HG03439 (cell line): ENCODE measurements at regions not wholly inside any gene's neighbourhood (a gene's known extent, or its start where the extent isn't known, plus 50 kb on each side); places are given as distances from the start of the nearest gene placed in this dataset.
"Not testable (repeated sequence)": the region's sequence is repeated elsewhere in the genome, so short reads cannot be mapped to it uniquely, and the experiment has no call there.

Experiments
- ATAC-seq: cut with Tn5 transposase; IDR thresholded peaks from one replicate; pipeline ENCODE4 v1.9.1; 2021; ENCODE audit warnings: mild to moderate bottlenecking, moderate library complexity; ENCODE audit not compliant: unreplicated experiment

- ATAC-seq = no peak
These were observed 55.0 kb upstream of the CXXC4 start for GRCh38 chr4:104549736-104550135.

- no peak for ATAC-seq
These were observed 64.8 kb upstream of the CXXC4 start for GRCh38 chr4:104559502-104559901.

GRCh38 chr4:104571341-104571740, 76.6 kb upstream of the CXXC4 start:
- no peak for ATAC-seq

DNA sequence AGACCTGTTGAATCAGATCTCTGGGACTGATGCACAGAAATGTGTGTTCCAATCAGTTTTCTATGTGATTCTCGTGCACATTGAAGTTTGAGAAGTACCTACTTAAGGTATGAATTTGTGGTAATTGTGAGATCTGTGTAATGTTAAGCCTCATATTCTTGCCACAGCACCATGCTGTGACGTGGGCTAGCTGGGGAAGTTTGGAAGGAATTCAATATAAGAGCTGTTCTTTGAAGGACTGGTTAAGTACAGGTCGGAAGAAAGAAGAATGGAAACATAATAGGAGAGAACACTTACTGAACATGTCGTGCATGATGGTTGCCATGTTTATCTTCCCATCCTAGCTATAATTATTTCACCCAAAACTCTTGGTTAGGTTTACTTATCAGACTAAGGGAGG, 79.7 kb upstream of the CXXC4 start:
- ATAC-seq = no peak

GRCh38 chr4:104575278-104575677, 80.6 kb upstream of the CXXC4 start:
- ATAC-seq = no peak

DNA sequence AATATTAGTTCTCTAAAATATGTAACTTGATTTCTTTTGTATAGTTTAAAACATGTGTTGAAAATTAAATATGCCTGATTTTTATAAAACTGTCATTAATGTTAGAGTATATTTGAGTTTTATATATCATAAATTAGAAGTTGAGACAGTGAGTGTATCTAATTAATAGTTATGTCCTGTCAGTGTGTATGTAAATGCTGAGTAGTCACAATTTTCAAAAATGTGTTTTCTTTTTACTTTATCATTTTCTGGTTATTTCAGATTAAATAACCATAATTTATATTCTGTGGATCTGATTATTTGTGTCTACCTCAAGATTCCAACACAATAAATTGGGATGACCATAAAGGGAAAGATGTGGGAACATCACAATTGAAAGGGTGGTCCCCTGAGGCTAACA, 82.7 kb upstream of the CXXC4 start:
- ATAC-seq = no peak

GRCh38 chr4:104581476-104581875, 86.8 kb upstream of the CXXC4 start:
- ATAC-seq = not testable (repeated sequence)

GRCh38 chr4:104582056-104582455, 87.4 kb upstream of the CXXC4 start:
- not testable (repeated sequence) for ATAC-seq

DNA sequence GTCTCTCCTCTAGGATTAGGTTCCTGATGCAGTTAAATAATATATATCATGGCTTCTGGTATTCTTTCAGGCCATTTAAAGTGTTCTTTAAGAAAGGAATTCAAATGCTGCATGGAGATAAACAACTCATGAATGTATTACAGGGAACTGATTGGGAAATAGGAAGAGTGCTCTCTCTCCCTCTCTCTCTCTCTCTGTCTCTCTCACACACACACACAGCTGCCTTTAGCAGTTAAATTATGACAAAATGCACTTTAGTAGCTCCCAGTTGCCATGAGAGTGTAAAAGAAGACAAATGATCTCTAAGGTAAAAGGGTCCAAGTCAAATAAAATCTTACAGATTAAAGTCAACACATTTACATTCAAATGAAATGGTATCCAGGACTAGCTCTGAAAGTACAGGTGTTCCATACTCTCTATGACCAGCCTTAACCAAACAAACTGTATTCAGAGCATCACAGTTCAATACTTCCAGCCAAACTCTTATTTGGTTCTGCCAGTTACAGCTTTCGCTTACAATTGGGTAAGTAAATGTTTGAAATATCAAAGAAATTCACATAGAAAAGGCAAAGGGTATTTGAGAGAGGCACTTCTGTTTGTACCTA, 94.7 kb upstream of the CXXC4 start:
- no peak for ATAC-seq

GRCh38 chr4:104591510-104591911, 96.8 kb upstream of the CXXC4 start:
- ATAC-seq = no peak

- no peak for ATAC-seq
These were observed 97.5 kb upstream of the CXXC4 start for GRCh38 chr4:104592183-104592582.

DNA sequence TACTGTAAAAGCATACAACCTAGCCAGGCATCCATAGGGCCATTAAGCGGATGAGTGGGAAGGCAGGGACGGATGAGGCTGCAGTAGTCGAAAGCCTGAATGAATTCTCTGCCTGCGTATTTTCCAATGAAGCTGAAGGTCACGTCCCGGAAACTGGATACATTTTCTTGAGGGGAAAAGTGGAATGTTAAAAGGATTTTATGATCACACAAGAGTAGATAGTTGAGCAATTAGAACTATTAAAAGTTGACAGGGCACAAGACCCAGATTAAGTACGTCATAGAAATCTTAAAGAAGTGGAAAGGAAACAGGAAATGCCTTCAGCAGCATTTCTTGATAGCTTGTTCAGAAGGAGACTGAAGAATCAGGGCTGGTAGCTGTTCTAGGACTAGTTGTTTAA, 98.3 kb upstream of the CXXC4 start:
- ATAC-seq = no peak

GRCh38 chr4:104596189-104596588, 101.5 kb upstream of the CXXC4 start:
- ATAC-seq = no peak

DNA sequence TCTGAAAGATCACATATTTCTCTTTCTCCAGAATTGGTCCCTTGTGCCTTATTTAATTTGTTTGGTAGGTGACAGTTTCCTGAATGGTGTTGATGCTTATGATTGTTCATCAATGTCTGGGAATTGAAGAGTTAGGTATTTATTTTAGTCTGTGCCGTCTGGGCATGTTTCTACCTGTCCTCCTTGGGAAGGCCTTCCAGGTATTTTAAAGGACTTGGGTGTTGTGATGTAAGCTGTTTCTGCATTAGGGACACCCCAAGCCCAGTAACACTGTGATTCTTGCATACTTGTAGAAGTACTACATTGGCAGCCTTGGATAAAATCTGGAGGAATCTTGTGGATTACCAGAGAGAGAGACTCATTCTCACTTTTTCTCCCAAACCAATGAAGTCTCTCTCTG, 120.8 kb upstream of the CXXC4 start:
- ATAC-seq = no peak

DNA sequence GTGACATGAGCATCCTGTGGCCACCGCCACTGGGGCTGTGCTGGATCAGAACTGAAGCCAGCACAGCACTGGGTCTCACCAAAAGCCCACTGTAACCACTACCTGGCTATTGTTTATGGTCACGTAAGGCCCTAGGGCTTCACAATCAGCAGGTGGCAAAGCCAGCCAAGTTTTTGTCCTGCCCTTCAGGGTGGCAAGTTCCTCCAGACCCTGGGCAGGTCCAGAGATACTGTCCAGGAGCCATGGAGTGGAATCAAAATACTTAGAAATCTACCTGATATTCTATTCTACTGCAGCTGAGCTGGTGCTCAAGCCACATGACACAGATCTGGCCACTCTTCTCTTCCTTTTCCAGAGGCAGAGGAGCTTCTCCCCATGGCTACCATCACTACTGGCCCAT, 121.2 kb upstream of the CXXC4 start:
- no peak for ATAC-seq

DNA sequence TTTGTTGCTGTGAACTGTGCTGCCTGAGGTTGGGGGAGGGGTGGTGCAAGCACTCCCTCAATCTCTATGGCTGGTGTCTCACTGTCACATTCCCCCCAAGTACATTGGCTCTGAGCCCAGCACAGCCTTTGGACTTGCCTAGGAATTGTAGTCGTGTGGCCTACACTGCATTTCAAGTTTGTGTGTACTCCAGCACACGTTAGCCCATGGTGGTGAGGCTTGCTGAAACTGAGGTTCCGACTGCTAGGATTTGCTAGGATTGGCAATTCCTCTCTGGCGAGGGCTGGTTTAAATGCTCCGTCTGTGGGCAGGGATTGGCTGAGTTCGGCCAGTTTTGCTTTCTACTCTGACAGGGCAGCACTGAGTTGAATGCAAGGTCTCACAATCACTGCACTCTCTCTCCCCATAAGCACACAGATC, 121.7 kb upstream of the CXXC4 start:
- no peak for ATAC-seq

DNA sequence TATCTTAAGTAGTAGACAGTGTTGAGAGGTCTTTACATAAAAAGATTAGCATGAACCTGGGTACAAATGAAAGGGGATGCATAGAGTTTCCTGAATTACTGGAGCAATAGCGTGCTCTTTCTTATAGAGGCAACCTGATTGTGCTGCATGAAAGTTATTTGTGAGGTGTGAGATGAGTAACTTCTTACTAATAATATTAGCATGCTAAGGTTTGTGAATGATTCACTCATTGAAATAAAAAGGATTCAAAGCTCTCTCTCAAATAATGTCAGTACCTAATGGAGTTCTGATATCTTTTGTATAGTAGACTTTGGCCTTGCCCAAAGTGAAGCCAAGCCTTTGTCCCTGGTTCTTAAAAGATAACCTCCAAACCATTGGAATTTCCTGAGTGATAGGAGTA, 131.0 kb upstream of the CXXC4 start:
- ATAC-seq = no peak

DNA sequence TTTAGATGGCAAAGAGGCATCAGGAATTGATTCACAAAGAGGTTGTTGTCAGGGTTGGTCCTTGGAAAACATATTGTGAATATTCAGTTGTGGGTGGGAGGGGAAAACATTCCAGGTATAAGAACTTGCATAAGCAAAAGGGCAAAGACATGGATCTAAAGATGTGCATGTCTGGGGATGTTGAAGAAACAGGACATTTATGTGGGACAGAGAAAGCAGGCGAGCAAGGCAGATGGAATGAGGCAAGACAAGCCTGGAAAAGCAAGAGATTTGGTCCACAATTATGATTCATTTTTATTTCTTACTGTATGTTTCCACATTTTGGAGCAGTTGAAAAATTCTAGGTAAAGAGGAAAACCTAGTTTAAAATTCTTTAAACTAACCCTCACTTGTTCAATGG, 134.9 kb upstream of the CXXC4 start:
- ATAC-seq = no peak

GRCh38 chr4:104630272-104630671, 135.6 kb upstream of the CXXC4 start:
- ATAC-seq = no peak

GRCh38 chr4:104631000-104631399, 136.3 kb upstream of the CXXC4 start:
- ATAC-seq = no peak

- no peak for ATAC-seq
These were observed 146.7 kb upstream of the CXXC4 start for GRCh38 chr4:104641418-104641817.

- no peak for ATAC-seq
These were observed 147.8 kb upstream of the CXXC4 start for GRCh38 chr4:104642521-104642920.

- ATAC-seq = no peak
These were observed 149.1 kb upstream of the CXXC4 start for GRCh38 chr4:104643805-104644204.
